ENCODE measurements at regions not wholly inside any gene's neighbourhood (a gene's known extent, or its start where the extent isn't known, plus 50 kb on each side); places are given as distances from the start of the nearest gene placed in this dataset.

- Histone ChIP-seq H3K4me1 (ENCODE audit: insufficient read depth, poor library complexity, severe bottlenecking) (peaks cover 19% of the 10 kb centered on the region), H3K27ac (ENCODE audit: poor library complexity, severe bottlenecking) (no peak overlapping the region), H3K27me3 (ENCODE audit: insufficient read depth, poor library complexity, severe bottlenecking) (no peaks in the 10 kb centered on the region), H3K36me3 (ENCODE audit: low read depth) (no peaks in the 10 kb centered on the region), H3K9me3 (ENCODE audit: severe bottlenecking) (no peaks in the 10 kb centered on the region), H3K4me3 (ENCODE audit: severe bottlenecking) (no peak overlapping the region)
- DNase-seq (ENCODE audit: low spot score) (no peak), ATAC-seq (ENCODE audit: low read depth) (no peak)
- no peak for TF ChIP-seq CTCF (IDR thresholded peaks at IDR 0.05; ENCODE audit: poor library complexity, severe bottlenecking)
These were observed 868.5 kb downstream of the BRINP3 start for GRCh38 chr1:189609167-189609566.

- H3K27ac ChIP-seq (ENCODE audit: poor library complexity, severe bottlenecking) = no peak overlapping the region
- no peaks in the 10 kb centered on the region for H3K9me3 ChIP-seq (ENCODE audit: severe bottlenecking)
- peak; percentile 86 for ATAC-seq (ENCODE audit: low read depth)
- H3K36me3 ChIP-seq (ENCODE audit: low read depth) = no peaks in the 10 kb centered on the region
- H3K4me1 ChIP-seq (ENCODE audit: insufficient read depth, poor library complexity, severe bottlenecking) = peaks cover 10% of the 10 kb centered on the region
- H3K4me3 ChIP-seq (ENCODE audit: severe bottlenecking) = no peak overlapping the region
- no peaks in the 10 kb centered on the region for H3K27me3 ChIP-seq (ENCODE audit: insufficient read depth, poor library complexity, severe bottlenecking)
- TF ChIP-seq CTCF (IDR thresholded peaks at IDR 0.05; ENCODE audit: poor library complexity, severe bottlenecking) = no peak
- peak; percentile 42 for DNase-seq (ENCODE audit: low spot score)
These were observed 860.8 kb downstream of the BRINP3 start for GRCh38 chr1:189616893-189617292.

- Histone ChIP-seq H3K36me3 (ENCODE audit: low read depth) (no peaks in the 10 kb centered on the region), H3K4me1 (ENCODE audit: insufficient read depth, poor library complexity, severe bottlenecking) (peaks cover 18% of the 10 kb centered on the region), H3K27ac (ENCODE audit: poor library complexity, severe bottlenecking) (peak overlapping the region; percentile 40), H3K27me3 (ENCODE audit: insufficient read depth, poor library complexity, severe bottlenecking) (no peaks in the 10 kb centered on the region), H3K9me3 (ENCODE audit: severe bottlenecking) (no peaks in the 10 kb centered on the region), H3K4me3 (ENCODE audit: severe bottlenecking) (no peak overlapping the region)
- TF ChIP-seq CTCF (IDR thresholded peaks at IDR 0.05; ENCODE audit: poor library complexity, severe bottlenecking) = peak; percentile 45
- ATAC-seq (ENCODE audit: low read depth) = peak; percentile 81
- DNase-seq (ENCODE audit: low spot score) = peak; percentile 81
These were observed 857.9 kb downstream of the BRINP3 start for GRCh38 chr1:189619682-189620332.

GRCh38 chr1:189620471-189620870 lies 857.2 kb downstream of the BRINP3 start:
- Histone ChIP-seq H3K4me1 (ENCODE audit: insufficient read depth, poor library complexity, severe bottlenecking) (peaks cover 18% of the 10 kb centered on the region), H3K36me3 (ENCODE audit: low read depth) (no peaks in the 10 kb centered on the region), H3K27ac (ENCODE audit: poor library complexity, severe bottlenecking) (peak overlapping the region; percentile 40), H3K27me3 (ENCODE audit: insufficient read depth, poor library complexity, severe bottlenecking) (no peaks in the 10 kb centered on the region), H3K4me3 (ENCODE audit: severe bottlenecking) (no peak overlapping the region), H3K9me3 (ENCODE audit: severe bottlenecking) (no peaks in the 10 kb centered on the region)
- ATAC-seq (ENCODE audit: low read depth) (no peak), DNase-seq (ENCODE audit: low spot score) (no peak)
- TF ChIP-seq CTCF (IDR thresholded peaks at IDR 0.05; ENCODE audit: poor library complexity, severe bottlenecking) = no peak

- Histone ChIP-seq H3K4me1 (ENCODE audit: insufficient read depth, poor library complexity, severe bottlenecking) (peaks cover 18% of the 10 kb centered on the region), H3K36me3 (ENCODE audit: low read depth) (no peaks in the 10 kb centered on the region), H3K27me3 (ENCODE audit: insufficient read depth, poor library complexity, severe bottlenecking) (no peaks in the 10 kb centered on the region), H3K27ac (ENCODE audit: poor library complexity, severe bottlenecking) (no peak overlapping the region), H3K9me3 (ENCODE audit: severe bottlenecking) (no peaks in the 10 kb centered on the region), H3K4me3 (ENCODE audit: severe bottlenecking) (no peak overlapping the region)
- no peak for TF ChIP-seq CTCF (IDR thresholded peaks at IDR 0.05; ENCODE audit: poor library complexity, severe bottlenecking)
- ATAC-seq (ENCODE audit: low read depth) (no peak), DNase-seq (ENCODE audit: low spot score) (no peak)
These were observed 854.3 kb downstream of the BRINP3 start for GRCh38 chr1:189623336-189623735.
